Sigmoid colon (tissue), 4 donors: ENCODE measurements at regions not wholly inside any gene's neighbourhood (a gene's known extent, or its start where the extent isn't known, plus 50 kb on each side); places are given as distances from the start of the nearest gene placed in this dataset.

Source experiments
- EP300 ChIP-seq, 4 donors: sonication (generic); formaldehyde crosslinking; IDR thresholded peaks; one replicate each; pipeline ENCODE4 v1.6.1; 2017; ENCODE audit warnings: antibody characterized with exemption in 4 of 4
- POLR2A ChIP-seq, 2 donors: fragments of 450-650 bp; IDR thresholded peaks; one replicate each; pipeline ENCODE4 v1.6.1; 2016; ENCODE audit warnings: antibody characterized with exemption in 2 of 2, mild to moderate bottlenecking in 2 of 2, moderate library complexity in 2 of 2
- POLR2AphosphoS5 ChIP-seq, 4 donors: sonication (generic); formaldehyde crosslinking; IDR thresholded peaks; one replicate each; pipeline ENCODE4 v1.6.1; 2017; ENCODE audit warnings: antibody characterized with exemption in 4 of 4
- TF ChIP-seq, protein P1 (sequence below), 4 experiments: fragments of 450-650 bp in 3 of 4; fragments of 200-600 bp in 1 of 4; IDR thresholded peaks; one replicate each; pipeline ENCODE4 v1.5.1; 2016 to 2019; ENCODE audit warnings: antibody characterized with exemption in 4 of 4, mild to moderate bottlenecking in 3 of 4, moderate library complexity in 2 of 4

DNA sequence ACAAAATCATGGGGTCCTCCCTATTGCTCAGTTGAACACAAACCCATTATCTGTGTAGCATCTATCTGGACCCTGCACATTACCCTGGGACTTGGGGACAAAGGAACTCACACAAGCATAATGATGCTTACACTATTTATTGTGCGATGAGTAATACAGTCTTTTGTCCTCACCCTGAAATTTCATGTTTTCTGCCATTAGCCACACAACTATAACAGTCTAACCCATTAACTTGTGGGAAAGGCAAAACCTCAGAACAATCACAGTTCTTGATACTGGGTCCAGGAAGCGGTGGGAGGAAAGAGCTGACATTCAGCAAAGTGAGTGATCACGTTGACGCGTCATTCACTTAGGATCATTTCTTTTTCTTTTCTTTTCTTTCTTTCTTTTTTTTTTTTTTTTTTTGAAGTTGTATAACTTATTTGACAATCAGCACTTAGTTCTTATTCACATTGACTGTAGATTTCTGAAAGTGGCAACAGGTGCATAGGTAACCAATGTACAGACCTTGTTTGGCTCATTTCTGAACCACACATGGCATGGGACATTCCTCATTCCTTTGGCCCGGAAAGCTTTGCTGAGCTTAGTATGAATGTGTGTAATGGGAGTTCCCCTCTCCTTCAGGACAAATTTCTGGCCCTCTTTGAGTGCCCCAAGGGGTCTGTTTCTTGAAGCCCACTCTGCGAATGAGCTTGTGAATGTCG is 94.8 kb upstream of the CNKSR3 start:
- no peak for TF ChIP-seq POLR2A (IDR thresholded peaks at IDR 0.05)
- TF ChIP-seq, protein P1, sequence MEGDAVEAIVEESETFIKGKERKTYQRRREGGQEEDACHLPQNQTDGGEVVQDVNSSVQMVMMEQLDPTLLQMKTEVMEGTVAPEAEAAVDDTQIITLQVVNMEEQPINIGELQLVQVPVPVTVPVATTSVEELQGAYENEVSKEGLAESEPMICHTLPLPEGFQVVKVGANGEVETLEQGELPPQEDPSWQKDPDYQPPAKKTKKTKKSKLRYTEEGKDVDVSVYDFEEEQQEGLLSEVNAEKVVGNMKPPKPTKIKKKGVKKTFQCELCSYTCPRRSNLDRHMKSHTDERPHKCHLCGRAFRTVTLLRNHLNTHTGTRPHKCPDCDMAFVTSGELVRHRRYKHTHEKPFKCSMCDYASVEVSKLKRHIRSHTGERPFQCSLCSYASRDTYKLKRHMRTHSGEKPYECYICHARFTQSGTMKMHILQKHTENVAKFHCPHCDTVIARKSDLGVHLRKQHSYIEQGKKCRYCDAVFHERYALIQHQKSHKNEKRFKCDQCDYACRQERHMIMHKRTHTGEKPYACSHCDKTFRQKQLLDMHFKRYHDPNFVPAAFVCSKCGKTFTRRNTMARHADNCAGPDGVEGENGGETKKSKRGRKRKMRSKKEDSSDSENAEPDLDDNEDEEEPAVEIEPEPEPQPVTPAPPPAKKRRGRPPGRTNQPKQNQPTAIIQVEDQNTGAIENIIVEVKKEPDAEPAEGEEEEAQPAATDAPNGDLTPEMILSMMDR (IDR thresholded peaks at IDR 0.05), result no peak
- no peak for TF ChIP-seq POLR2AphosphoS5 (IDR thresholded peaks at IDR 0.05)
- TF ChIP-seq EP300 (IDR thresholded peaks at IDR 0.05), result no peak
